BE2C (cell line): ENCODE measurements at regions not wholly inside any gene's neighbourhood (a gene's known extent, or its start where the extent isn't known, plus 50 kb on each side); places are given as distances from the start of the nearest gene placed in this dataset.
A peak's percentile ranks its signal among the peaks of the same experiment; 100 is the strongest.
"Not testable (repeated sequence)": the region's sequence is repeated elsewhere in the genome, so short reads cannot be mapped to it uniquely, and the experiment has no call there.

Experiments used
- DNase-seq: peaks from one replicate; pipeline ENCODE4 v3.0.0-alpha.2; 2020
- H3K27me3 ChIP-seq: fragments of 250-450 bp; sonication (Bioruptor Pico); 2 replicates; pipeline ENCODE4 v1.5.1; 2020; ENCODE audit warnings: mild to moderate bottlenecking
- H3K36me3 ChIP-seq: fragments of 250-450 bp; sonication (Bioruptor Pico); 2 replicates; pipeline ENCODE4 v1.5.1; 2020; ENCODE audit warnings: mild to moderate bottlenecking
- H3K4me1 ChIP-seq: fragments of 250-450 bp; sonication (Bioruptor Pico); 2 replicates; pipeline ENCODE4 v1.5.1; 2020
- H3K4me3 ChIP-seq: 2 replicates; pipeline ENCODE4 v1.5.1; 2011; ENCODE audit warnings: low read depth, low read length
- H3K9me3 ChIP-seq: fragments of 250-450 bp; sonication (Bioruptor Pico); 2 replicates; pipeline ENCODE4 v1.5.1; 2020
- TF ChIP-seq, protein P1 (sequence below): IDR thresholded peaks from 2 replicates; pipeline ENCODE4 v1.5.1; 2012; ENCODE audit warnings: mild to moderate bottlenecking, low read depth, low read length

DNA sequence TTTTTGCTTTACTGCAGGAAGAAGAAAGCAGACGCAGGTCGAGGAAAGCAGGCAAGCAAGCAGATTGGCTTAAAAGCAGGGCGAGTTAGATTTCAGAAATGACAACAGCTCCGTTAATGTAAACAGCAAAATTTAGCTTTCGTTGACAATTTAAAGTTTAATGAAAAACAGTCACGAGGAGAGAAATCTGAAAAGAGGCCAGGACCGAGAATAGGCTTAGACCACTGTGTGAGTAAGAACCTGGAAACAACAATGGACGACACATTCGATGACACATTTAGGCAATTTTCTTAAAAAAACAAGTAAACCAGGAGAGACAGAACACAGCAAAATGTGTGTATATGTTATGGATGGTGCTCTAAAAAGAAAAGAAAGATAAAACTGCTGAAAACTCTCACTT, 155.3 kb downstream of the ISOC1 start:
- Histone ChIP-seq H3K4me1 (no peaks in the 10 kb centered on the region), H3K4me3 (no peak overlapping the region), H3K27me3 (no peaks in the 10 kb centered on the region), H3K36me3 (no peaks in the 10 kb centered on the region), H3K9me3 (no peaks in the 10 kb centered on the region)
- TF ChIP-seq, protein P1, sequence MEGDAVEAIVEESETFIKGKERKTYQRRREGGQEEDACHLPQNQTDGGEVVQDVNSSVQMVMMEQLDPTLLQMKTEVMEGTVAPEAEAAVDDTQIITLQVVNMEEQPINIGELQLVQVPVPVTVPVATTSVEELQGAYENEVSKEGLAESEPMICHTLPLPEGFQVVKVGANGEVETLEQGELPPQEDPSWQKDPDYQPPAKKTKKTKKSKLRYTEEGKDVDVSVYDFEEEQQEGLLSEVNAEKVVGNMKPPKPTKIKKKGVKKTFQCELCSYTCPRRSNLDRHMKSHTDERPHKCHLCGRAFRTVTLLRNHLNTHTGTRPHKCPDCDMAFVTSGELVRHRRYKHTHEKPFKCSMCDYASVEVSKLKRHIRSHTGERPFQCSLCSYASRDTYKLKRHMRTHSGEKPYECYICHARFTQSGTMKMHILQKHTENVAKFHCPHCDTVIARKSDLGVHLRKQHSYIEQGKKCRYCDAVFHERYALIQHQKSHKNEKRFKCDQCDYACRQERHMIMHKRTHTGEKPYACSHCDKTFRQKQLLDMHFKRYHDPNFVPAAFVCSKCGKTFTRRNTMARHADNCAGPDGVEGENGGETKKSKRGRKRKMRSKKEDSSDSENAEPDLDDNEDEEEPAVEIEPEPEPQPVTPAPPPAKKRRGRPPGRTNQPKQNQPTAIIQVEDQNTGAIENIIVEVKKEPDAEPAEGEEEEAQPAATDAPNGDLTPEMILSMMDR, result no peak
- DNase-seq, result no peak

DNA sequence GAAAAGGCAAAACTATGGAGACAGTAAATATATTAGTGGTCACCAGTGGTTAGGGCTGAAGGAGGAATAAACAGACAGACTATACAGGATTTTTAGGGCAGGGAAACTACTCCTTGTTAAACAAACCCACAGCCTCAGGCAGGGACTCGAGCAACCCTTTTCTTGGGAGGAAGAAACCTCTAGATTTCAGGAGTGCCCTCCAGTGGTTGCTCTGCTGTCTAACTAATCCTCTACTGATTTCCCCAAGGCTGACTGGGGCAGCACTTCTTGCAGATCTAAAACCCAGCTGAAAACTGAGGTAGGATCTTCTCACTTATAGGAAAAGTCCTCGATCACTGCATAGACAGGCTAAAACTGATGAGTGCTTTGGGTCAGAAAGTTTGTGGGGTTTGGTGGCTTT, 176.8 kb downstream of the ISOC1 start:
- Histone ChIP-seq H3K4me1 (no peaks in the 10 kb centered on the region), H3K9me3 (no peaks in the 10 kb centered on the region), H3K27me3 (no peaks in the 10 kb centered on the region), H3K4me3 (no peak overlapping the region), H3K36me3 (no peaks in the 10 kb centered on the region)
- peak; percentile 19 for DNase-seq
- TF ChIP-seq, protein P1, result peak; percentile 46; the same call in 1 of the 2 replicates

DNA sequence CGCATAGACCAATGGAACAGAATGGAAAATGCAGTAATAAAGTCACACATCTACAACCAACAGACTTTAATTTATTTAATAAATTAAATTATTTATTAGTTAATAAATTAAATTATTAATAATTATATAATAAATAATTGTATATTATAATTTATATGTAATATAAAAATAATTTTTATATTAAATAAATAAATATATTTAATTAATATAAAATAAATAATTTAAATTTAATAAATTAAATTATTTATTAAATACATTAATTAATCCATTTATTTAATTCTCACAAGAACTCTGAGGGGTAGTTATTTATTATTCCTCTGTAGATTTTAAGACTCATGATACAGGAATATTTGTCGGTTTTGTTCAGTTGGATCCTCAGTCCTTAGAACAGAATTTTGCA, 176.1 kb upstream of the ADAMTS19 start:
- Histone ChIP-seq H3K9me3 (no peaks in the 10 kb centered on the region), H3K4me1 (no peaks in the 10 kb centered on the region), H3K27me3 (no peaks in the 10 kb centered on the region), H3K4me3 (no peak overlapping the region), H3K36me3 (no peaks in the 10 kb centered on the region)
- no peak for DNase-seq
- TF ChIP-seq, protein P1, result no peak

DNA sequence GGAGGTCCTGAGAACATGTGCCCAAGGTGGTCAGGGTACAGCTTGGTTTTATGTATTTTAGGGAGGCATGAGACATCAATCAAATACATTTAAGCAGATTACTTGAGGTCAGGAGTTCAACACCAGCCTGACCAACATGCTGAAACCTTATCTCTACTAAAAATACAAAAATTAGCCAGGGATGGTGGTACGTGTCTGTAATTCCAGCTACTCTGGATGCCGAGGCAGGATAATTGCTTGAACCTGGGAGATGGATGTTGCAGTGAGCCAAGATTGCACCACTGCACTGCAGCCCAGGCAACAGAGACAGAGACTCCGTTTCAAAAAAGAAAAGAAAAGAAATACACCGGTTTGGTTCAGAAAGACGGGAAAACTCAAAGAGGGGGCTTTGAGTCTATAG, 165.9 kb upstream of the ADAMTS19 start:
- not testable (repeated sequence) for DNase-seq, H3K4me3 ChIP-seq, H3K9me3 ChIP-seq, H3K36me3 ChIP-seq, H3K4me1 ChIP-seq, H3K27me3 ChIP-seq

DNA sequence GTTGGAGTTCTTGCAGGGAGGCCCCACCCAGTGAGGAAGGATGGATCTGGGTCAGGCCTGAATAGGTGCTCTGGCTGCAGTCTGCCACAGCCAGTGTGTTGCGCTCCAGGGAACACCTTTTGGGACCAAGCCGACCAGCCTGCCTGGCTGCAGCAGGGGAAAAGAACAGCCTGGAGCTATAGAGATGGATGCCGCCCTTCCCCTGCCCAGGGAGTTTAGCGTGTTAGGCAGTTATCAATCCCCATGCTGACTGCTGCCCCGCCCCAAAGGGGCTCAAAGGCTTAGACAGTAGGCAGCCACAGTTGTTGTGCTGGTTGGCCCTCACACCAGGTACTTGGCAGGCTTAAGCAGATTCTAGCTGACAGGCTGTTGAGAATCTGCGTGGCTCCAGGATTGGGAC, 153.4 kb upstream of the ADAMTS19 start:
- Histone ChIP-seq H3K36me3 (no peaks in the 10 kb centered on the region), H3K27me3 (no peaks in the 10 kb centered on the region), H3K4me1 (no peaks in the 10 kb centered on the region), H3K9me3 (no peaks in the 10 kb centered on the region), H3K4me3 (no peak overlapping the region)
- DNase-seq, result no peak
- TF ChIP-seq, protein P1, result no peak

DNA sequence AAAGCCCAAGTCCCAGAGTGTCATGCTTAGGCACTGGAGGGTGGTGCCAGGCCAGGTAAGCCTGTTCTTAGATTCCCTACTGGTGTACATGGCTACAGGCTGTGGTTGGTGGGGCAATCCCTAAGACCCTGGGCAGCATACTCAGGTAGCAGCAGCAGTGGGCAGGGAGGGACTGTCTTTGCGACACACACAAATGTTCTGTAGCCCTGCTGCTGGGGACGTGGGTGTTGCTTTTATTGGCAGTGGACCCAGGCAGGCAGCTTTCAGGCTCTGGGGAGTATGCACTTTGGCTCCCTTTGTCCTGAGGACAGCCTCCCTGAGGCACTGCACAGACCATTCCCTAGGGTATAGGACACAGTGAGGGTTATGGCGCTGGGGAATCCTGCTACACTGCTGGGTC, 137.1 kb upstream of the ADAMTS19 start:
- no peak overlapping the region for H3K4me3 ChIP-seq

More for the DNA sequence above, 137.1 kb upstream of the ADAMTS19 start:
- Histone ChIP-seq H3K9me3 (no peaks in the 10 kb centered on the region; the same call in 1 of the 2 replicates), H3K4me1 (no peaks in the 10 kb centered on the region), H3K27me3 (no peaks in the 10 kb centered on the region), H3K36me3 (no peaks in the 10 kb centered on the region)
- TF ChIP-seq, protein P1, result no peak
- peak; percentile 40 for DNase-seq
